ENCODE measurements at regions not wholly inside any gene's neighbourhood (a gene's known extent, or its start where the extent isn't known, plus 50 kb on each side); places are given as distances from the start of the nearest gene placed in this dataset.
"Not testable (repeated sequence)": the region's sequence is repeated elsewhere in the genome, so short reads cannot be mapped to it uniquely, and the experiment has no call there.

GRCh38 chr4:82123934-82124333 lies 249.9 kb downstream of the HNRNPD start:
- H3K36me3 ChIP-seq (ENCODE audit: insufficient read depth, low read length), result no peaks in the 10 kb centered on the region
- no peaks in the 10 kb centered on the region for H3K9me2 ChIP-seq (replicated peaks; ENCODE audit: insufficient read depth, low read length)
- no peaks in the 10 kb centered on the region for H3K9me3 ChIP-seq (ENCODE audit: low read length)
- no peak for DNase-seq
- no peaks in the 10 kb centered on the region for H3K79me2 ChIP-seq (ENCODE audit: low read length)
- no peaks in the 10 kb centered on the region for H4K20me1 ChIP-seq (ENCODE audit: insufficient read depth, low read depth, low read length)
- H2AFZ ChIP-seq (ENCODE audit: low read length), result no peak overlapping the region
- no peak overlapping the region for H3K4me2 ChIP-seq (ENCODE audit: low read depth, low read length, poor library complexity, severe bottlenecking)
- no peak overlapping the region for H3K27ac ChIP-seq (ENCODE audit: low read length)
- no peak overlapping the region for H3K4me3 ChIP-seq (ENCODE audit: low read length)
- no peaks in the 10 kb centered on the region for H3K27me3 ChIP-seq (ENCODE audit: low read length)
- no peaks in the 10 kb centered on the region for H3K4me1 ChIP-seq (ENCODE audit: low read length)
- H3K9ac ChIP-seq (ENCODE audit: low read length), result no peak overlapping the region

GRCh38 chr4:82115183-82115582 lies 258.6 kb downstream of the HNRNPD start:
- H3K27ac ChIP-seq (ENCODE audit: low read length); H3K36me3 ChIP-seq (ENCODE audit: insufficient read depth, low read length); H3K9me2 ChIP-seq (replicated peaks; ENCODE audit: insufficient read depth, low read length); H3K79me2 ChIP-seq (ENCODE audit: low read length); H3K4me1 ChIP-seq (ENCODE audit: low read length); H4K20me1 ChIP-seq (ENCODE audit: insufficient read depth, low read depth, low read length); H3K27me3 ChIP-seq (ENCODE audit: low read length); H3K4me2 ChIP-seq (ENCODE audit: low read depth, low read length, poor library complexity, severe bottlenecking); H3K9me3 ChIP-seq (ENCODE audit: low read length); H2AFZ ChIP-seq (ENCODE audit: low read length); H3K9ac ChIP-seq (ENCODE audit: low read length); H3K4me3 ChIP-seq (ENCODE audit: low read length); DNase-seq: not testable (repeated sequence)

- no peaks in the 10 kb centered on the region for H4K20me1 ChIP-seq (ENCODE audit: insufficient read depth, low read depth, low read length)
- H3K9me2 ChIP-seq (replicated peaks; ENCODE audit: insufficient read depth, low read length), result no peaks in the 10 kb centered on the region
- no peak overlapping the region for H3K9ac ChIP-seq (ENCODE audit: low read length)
- H3K79me2 ChIP-seq (ENCODE audit: low read length), result no peaks in the 10 kb centered on the region
- no peaks in the 10 kb centered on the region for H3K36me3 ChIP-seq (ENCODE audit: insufficient read depth, low read length)
- H3K27ac ChIP-seq (ENCODE audit: low read length), result no peak overlapping the region
- H3K9me3 ChIP-seq (ENCODE audit: low read length), result no peaks in the 10 kb centered on the region
- no peak overlapping the region for H2AFZ ChIP-seq (ENCODE audit: low read length)
- H3K4me3 ChIP-seq (ENCODE audit: low read length), result no peak overlapping the region
- H3K4me2 ChIP-seq (ENCODE audit: low read depth, low read length, poor library complexity, severe bottlenecking), result no peak overlapping the region
- no peak for DNase-seq
- no peaks in the 10 kb centered on the region for H3K27me3 ChIP-seq (ENCODE audit: low read length)
- peaks cover 5% of the 10 kb centered on the region for H3K4me1 ChIP-seq (ENCODE audit: low read length)
Observed at GRCh38 chr4:82108506-82108905, 265.3 kb downstream of the HNRNPD start.

GRCh38 chr4:82104578-82104977 lies 269.2 kb downstream of the HNRNPD start:
- no peaks in the 10 kb centered on the region for H3K9me2 ChIP-seq (replicated peaks; ENCODE audit: insufficient read depth, low read length)
- H3K27ac ChIP-seq (ENCODE audit: low read length), result no peak overlapping the region
- DNase-seq, result no peak
- H4K20me1 ChIP-seq (ENCODE audit: insufficient read depth, low read depth, low read length), result no peaks in the 10 kb centered on the region
- no peaks in the 10 kb centered on the region for H3K27me3 ChIP-seq (ENCODE audit: low read length)
- no peak overlapping the region for H3K4me3 ChIP-seq (ENCODE audit: low read length)
- H3K36me3 ChIP-seq (ENCODE audit: insufficient read depth, low read length), result no peaks in the 10 kb centered on the region
- no peaks in the 10 kb centered on the region for H3K9me3 ChIP-seq (ENCODE audit: low read length)
- H3K79me2 ChIP-seq (ENCODE audit: low read length), result no peaks in the 10 kb centered on the region
- H2AFZ ChIP-seq (ENCODE audit: low read length), result no peak overlapping the region
- peaks cover 5% of the 10 kb centered on the region for H3K4me1 ChIP-seq (ENCODE audit: low read length)
- no peak overlapping the region for H3K4me2 ChIP-seq (ENCODE audit: low read depth, low read length, poor library complexity, severe bottlenecking)
- no peak overlapping the region for H3K9ac ChIP-seq (ENCODE audit: low read length)

GRCh38 chr4:82099928-82100579 lies 273.7 kb downstream of the HNRNPD start:
- H3K4me3 ChIP-seq (ENCODE audit: low read length), result no peak overlapping the region
- no peak for DNase-seq
- H3K9ac ChIP-seq (ENCODE audit: low read length), result no peak overlapping the region
- H3K4me2 ChIP-seq (ENCODE audit: low read depth, low read length, poor library complexity, severe bottlenecking), result no peak overlapping the region
- no peaks in the 10 kb centered on the region for H3K27me3 ChIP-seq (ENCODE audit: low read length)
- no peaks in the 10 kb centered on the region for H3K9me3 ChIP-seq (ENCODE audit: low read length)
- no peaks in the 10 kb centered on the region for H4K20me1 ChIP-seq (ENCODE audit: insufficient read depth, low read depth, low read length)
- no peaks in the 10 kb centered on the region for H3K9me2 ChIP-seq (replicated peaks; ENCODE audit: insufficient read depth, low read length)
- no peak overlapping the region for H3K27ac ChIP-seq (ENCODE audit: low read length)
- H3K4me1 ChIP-seq (ENCODE audit: low read length), result no peaks in the 10 kb centered on the region
- H3K79me2 ChIP-seq (ENCODE audit: low read length), result no peaks in the 10 kb centered on the region
- no peak overlapping the region for H2AFZ ChIP-seq (ENCODE audit: low read length)
- H3K36me3 ChIP-seq (ENCODE audit: insufficient read depth, low read length), result no peaks in the 10 kb centered on the region

GRCh38 chr4:82097504-82097903 lies 276.3 kb downstream of the HNRNPD start:
- no peak overlapping the region for H2AFZ ChIP-seq (ENCODE audit: low read length)
- no peaks in the 10 kb centered on the region for H3K36me3 ChIP-seq (ENCODE audit: insufficient read depth, low read length)
- H3K4me2 ChIP-seq (ENCODE audit: low read depth, low read length, poor library complexity, severe bottlenecking), result no peak overlapping the region
- H3K9me3 ChIP-seq (ENCODE audit: low read length), result no peaks in the 10 kb centered on the region
- H3K4me3 ChIP-seq (ENCODE audit: low read length), result no peak overlapping the region
- H3K9me2 ChIP-seq (replicated peaks; ENCODE audit: insufficient read depth, low read length), result no peaks in the 10 kb centered on the region
- H3K27ac ChIP-seq (ENCODE audit: low read length), result no peak overlapping the region
- no peak for DNase-seq
- H3K9ac ChIP-seq (ENCODE audit: low read length), result no peak overlapping the region
- H3K79me2 ChIP-seq (ENCODE audit: low read length), result no peaks in the 10 kb centered on the region
- H3K4me1 ChIP-seq (ENCODE audit: low read length), result no peaks in the 10 kb centered on the region
- H4K20me1 ChIP-seq (ENCODE audit: insufficient read depth, low read depth, low read length), result no peaks in the 10 kb centered on the region
- no peaks in the 10 kb centered on the region for H3K27me3 ChIP-seq (ENCODE audit: low read length)

- Histone ChIP-seq H3K27me3 (ENCODE audit: low read length) (no peaks in the 10 kb centered on the region), H3K4me2 (ENCODE audit: low read depth, low read length, poor library complexity, severe bottlenecking) (no peak overlapping the region), H3K9ac (ENCODE audit: low read length) (no peak overlapping the region), H3K9me2 (replicated peaks; ENCODE audit: insufficient read depth, low read length) (no peaks in the 10 kb centered on the region), H3K79me2 (ENCODE audit: low read length) (no peaks in the 10 kb centered on the region), H4K20me1 (ENCODE audit: insufficient read depth, low read depth, low read length) (no peaks in the 10 kb centered on the region), H3K36me3 (ENCODE audit: insufficient read depth, low read length) (no peaks in the 10 kb centered on the region), H3K4me1 (ENCODE audit: low read length) (no peaks in the 10 kb centered on the region), H3K9me3 (ENCODE audit: low read length) (no peaks in the 10 kb centered on the region), H2AFZ (ENCODE audit: low read length) (no peak overlapping the region), H3K27ac (ENCODE audit: low read length) (no peak overlapping the region), H3K4me3 (ENCODE audit: low read length) (no peak overlapping the region)
- DNase-seq, result no peak
Observed at GRCh38 chr4:82090717-82091116, 283.1 kb downstream of the HNRNPD start.

- Histone ChIP-seq H3K4me3 (ENCODE audit: low read length) (no peak overlapping the region), H2AFZ (ENCODE audit: low read length) (no peak overlapping the region), H3K4me2 (ENCODE audit: low read depth, low read length, poor library complexity, severe bottlenecking) (no peak overlapping the region), H3K9me3 (ENCODE audit: low read length) (no peaks in the 10 kb centered on the region), H3K27me3 (ENCODE audit: low read length) (no peaks in the 10 kb centered on the region), H4K20me1 (ENCODE audit: insufficient read depth, low read depth, low read length) (no peaks in the 10 kb centered on the region), H3K9me2 (replicated peaks; ENCODE audit: insufficient read depth, low read length) (no peaks in the 10 kb centered on the region), H3K4me1 (ENCODE audit: low read length) (no peaks in the 10 kb centered on the region), H3K36me3 (ENCODE audit: insufficient read depth, low read length) (no peaks in the 10 kb centered on the region), H3K27ac (ENCODE audit: low read length) (no peak overlapping the region), H3K9ac (ENCODE audit: low read length) (no peak overlapping the region), H3K79me2 (ENCODE audit: low read length) (no peaks in the 10 kb centered on the region)
- DNase-seq, result no peak
Observed at GRCh38 chr4:82084747-82085146, 289.0 kb downstream of the HNRNPD start.

All from Karpas-422 (cell line).